ENCODE measurements at regions not wholly inside any gene's neighbourhood (a gene's known extent, or its start where the extent isn't known, plus 50 kb on each side); places are given as distances from the start of the nearest gene placed in this dataset.
"Not testable (repeated sequence)": the region's sequence is repeated elsewhere in the genome, so short reads cannot be mapped to it uniquely, and the experiment has no call there.

DNA sequence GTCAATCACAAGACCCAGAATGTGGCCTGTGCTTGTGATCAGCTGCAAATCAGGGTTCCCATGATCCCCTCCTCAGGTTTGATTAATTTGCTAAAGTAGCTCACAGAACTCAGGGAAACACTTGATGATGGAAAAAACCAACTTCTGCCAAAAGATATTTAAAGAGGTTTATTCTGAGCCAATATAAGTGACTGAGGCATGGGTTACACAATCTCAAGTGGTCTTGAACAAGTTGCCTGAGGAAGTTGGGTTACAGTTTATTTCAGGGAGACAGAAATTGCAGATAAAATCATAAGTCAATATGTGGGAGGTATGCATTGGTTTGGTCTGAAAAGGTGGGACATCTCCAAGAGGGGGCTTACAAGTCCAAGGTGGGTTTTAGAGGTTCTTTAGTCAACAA lies 243.1 kb downstream of the S1PR1 start:
- DNase-seq (ENCODE audit: low read depth in 2 of 2) = no peak

GRCh38 chr1:101482306-101482705 lies 245.5 kb downstream of the S1PR1 start:
- DNase-seq (ENCODE audit: low read depth in 2 of 2) = no peak

DNA sequence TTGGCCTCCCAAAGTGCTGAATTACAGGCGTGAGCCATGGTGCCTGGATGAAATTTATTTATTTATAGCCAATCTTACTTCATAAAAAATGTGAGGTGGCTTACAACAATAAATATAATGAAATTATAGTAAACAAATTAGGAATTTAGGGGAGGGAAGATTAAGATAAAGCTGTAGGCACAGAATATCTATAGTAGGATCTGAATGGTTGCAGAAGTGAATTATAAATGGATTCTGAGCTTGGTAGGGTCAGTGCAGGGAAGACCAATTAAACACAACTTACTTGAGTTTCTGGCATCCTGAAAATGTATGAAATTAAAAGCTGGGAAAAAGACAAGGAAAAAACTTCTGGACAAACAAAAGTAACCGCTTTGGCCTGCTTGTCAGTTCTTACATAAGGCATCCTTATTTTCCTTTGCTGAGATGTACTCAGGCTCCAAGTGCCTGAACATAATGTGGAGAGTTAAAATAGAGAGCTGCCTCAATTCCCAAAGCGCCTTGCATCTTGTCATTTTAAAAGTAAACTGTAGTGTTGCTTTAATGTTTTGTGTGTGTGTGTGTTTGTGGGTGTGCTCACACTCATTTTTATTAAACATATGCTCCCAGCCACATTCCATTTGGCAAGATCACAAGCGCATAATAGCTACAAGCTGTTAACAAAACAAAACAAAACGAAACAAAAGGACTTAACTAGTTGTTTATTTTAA lies 247.3 kb downstream of the S1PR1 start:
- DNase-seq (ENCODE audit: low read depth in 2 of 2) = no peak

- no peak for DNase-seq (ENCODE audit: low read depth in 2 of 2)
Measured at GRCh38 chr1:101484689-101485338, 248.0 kb downstream of the S1PR1 start.

DNA sequence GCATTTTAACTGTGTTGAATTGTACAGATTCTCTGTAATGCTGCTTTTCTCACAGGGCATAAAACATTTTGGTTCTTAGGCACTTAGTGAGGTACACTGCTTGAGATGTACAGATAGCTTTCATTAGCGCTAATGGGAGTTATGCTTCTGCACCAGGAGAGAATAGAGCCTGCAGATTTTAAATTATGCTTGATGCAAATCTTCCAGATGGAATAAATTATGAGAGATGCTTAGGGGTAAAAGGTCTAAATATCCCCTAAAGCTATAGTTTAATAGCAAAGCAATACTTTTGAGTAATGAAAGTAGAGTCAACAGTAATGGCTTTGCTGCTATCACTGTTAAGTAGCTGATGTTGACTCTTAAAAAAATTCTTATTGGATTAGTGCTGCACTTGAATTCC lies 248.9 kb downstream of the S1PR1 start:
- no peak for DNase-seq (ENCODE audit: low read depth in 2 of 2)

DNA sequence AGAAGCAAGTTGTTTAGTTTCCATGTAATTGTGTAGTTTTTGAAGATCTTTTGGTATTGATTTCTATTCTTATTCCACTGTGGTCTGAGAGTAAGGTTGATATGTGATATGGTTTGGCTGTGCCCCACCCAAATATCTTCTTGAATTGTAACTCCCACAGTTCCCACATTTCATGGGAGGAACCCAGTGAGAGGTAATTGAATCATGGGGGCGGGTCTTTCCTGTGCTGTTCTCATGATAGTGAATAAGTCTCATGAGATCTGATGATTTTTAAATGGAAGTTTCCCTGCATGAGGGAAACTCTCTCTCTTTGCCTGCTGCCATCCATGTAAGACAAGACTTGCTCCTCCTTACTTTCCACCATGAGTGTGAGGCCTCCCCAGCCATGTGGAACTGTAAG lies 255.3 kb downstream of the S1PR1 start:
- not testable (repeated sequence) for DNase-seq (ENCODE audit: low read depth in 2 of 2)

DNA sequence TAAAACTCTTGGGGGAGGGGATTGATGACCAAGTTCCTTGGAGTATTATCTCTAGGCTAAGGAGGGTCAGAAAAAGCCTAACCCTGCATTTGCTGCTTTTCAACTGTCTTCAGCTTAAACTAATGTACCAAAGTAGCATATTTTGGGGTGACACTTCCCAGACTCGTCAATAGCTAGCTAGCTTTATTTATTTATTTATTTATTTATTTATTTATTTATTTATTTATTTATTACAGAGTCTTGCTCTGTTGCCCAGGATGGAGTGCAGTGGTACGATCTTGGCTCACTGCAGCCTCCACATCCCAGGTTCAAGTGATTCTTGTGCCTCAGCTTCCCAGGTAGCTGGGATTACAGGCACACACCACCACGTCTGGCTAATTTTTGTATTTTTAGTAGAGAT lies 257.1 kb downstream of the S1PR1 start:
- not testable (repeated sequence) for DNase-seq (ENCODE audit: low read depth in 2 of 2)

DNA sequence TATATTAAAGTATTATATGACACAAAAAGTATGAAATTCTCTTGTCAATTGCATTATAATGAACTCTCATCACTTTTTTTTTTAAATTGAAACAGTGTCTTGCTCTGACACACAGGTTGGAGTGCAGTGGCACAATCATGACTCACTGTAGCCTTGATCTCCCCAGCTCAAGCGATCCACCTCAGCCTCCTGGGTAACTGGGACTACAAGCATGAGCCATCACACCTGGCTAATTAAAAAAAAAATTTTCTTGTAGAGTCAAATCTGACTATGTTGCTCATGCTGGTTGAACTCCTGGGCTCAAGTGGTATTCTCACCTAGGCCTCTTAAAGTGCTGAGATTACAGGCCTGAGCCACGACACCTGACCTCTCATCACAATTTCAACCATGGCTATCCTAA lies 259.3 kb downstream of the S1PR1 start:
- DNase-seq (ENCODE audit: low read depth in 2 of 2) = no peak

- DNase-seq (ENCODE audit: low read depth in 2 of 2) = no peak
Measured at GRCh38 chr1:101497881-101498559, 261.2 kb downstream of the S1PR1 start.

DNA sequence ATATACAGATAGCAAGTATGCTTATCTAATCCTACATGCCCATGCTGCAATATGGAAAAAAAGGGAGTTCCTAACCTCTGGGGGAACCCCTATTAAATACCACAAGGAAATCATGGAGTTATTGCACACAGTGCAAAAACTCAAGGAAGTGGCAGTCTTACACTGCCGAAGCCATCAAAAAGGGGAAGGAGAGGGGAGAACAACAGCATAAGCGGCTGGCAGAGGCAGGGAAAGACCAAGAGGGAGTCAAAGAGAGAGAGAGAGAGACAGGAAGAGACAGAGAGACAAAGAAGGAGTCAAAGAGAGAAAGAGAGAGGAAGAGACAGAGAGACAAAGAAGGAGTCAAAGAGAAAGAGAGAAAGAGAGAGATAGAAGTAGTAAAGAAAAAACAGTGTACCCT lies 267.3 kb downstream of the S1PR1 start:
- DNase-seq (ENCODE audit: low read depth in 2 of 2) = not testable (repeated sequence)

- not testable (repeated sequence) for DNase-seq (ENCODE audit: low read depth in 2 of 2)
Measured at GRCh38 chr1:101505240-101505639, 268.4 kb downstream of the S1PR1 start.

- DNase-seq (ENCODE audit: low read depth in 2 of 2) = no peak
Measured at GRCh38 chr1:101506541-101507164, 269.8 kb downstream of the S1PR1 start.

DNA sequence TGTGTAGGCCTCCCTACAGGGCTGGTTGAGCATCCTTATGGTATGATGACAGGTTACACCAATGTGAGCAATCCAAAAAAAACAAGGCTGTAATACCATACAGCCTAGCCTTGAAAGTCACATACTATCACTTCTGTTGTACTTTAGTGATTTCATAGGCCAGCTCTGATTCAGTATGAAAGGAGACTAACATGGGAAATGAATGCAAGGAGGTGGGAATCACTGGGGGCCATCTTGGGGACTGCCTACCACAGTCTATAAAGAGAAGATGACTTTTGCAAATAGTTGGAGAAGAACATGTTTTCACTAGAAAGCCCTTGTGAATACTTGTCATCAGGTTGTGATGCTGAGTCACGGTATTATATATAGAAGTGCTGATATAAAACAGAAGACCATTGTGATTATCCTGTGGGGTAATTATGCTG lies 270.7 kb downstream of the S1PR1 start:
- no peak for DNase-seq (ENCODE audit: low read depth in 2 of 2)

GRCh38 chr1:101508913-101509312 lies 272.1 kb downstream of the S1PR1 start:
- no peak for DNase-seq (ENCODE audit: low read depth in 2 of 2)

- DNase-seq (ENCODE audit: low read depth in 2 of 2) = no peak
Measured at GRCh38 chr1:101509370-101509769, 272.6 kb downstream of the S1PR1 start.

DNA sequence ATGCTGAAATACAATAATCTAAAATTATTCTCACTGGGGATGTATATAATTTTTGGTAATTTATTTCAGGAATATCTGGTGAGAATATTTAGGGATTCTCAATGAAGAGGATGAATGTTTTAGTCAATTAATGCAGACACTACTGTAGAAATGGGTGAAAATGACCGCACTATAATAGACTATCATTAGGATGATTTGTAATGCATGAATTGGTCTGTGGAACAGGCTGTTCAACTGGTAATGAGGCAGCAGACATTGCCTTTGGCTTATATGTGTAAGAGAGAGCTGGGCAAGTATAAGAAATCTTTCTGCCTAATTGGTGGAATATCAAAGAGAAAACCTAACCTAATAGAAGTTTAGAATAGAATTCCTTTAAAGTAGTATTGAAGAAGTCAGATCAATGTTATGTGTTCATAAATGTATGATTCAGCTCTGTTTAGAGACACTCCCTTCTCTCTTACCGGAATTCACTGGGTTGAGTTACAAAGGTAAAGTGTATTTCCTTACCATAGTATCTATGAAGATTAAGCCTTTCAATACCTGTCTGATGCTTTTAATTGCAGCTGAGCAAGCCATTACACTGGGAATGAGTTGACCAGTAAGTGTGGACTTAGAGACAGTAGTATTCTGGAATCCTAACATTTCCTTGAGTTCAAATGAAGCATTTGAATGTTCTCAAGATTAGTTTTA lies 274.5 kb downstream of the S1PR1 start:
- no peak for DNase-seq (ENCODE audit: low read depth in 2 of 2)

DNA sequence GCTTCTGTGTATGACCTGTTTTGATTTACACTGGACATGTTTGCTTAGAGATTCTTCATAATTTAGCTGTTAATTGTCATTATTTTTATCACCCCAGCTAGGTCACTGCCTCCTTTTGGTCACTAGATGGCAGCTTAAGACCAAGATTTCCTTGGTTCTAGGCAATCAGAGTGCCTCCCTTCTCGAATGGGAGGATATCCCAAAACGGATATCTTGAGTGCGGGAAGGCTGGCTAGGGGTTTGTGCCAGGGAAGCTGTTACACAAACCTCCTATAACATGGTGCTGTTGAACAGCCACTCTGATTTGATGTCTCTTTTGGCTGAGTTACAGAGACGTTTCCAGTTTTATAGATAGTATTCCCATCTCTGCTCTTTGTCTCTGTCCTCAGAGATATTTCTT lies 283.5 kb downstream of the S1PR1 start:
- DNase-seq (ENCODE audit: low read depth in 2 of 2) = no peak

- no peak for DNase-seq (ENCODE audit: low read depth in 2 of 2)
Measured at GRCh38 chr1:101522486-101522885, 285.7 kb downstream of the S1PR1 start.

DNA sequence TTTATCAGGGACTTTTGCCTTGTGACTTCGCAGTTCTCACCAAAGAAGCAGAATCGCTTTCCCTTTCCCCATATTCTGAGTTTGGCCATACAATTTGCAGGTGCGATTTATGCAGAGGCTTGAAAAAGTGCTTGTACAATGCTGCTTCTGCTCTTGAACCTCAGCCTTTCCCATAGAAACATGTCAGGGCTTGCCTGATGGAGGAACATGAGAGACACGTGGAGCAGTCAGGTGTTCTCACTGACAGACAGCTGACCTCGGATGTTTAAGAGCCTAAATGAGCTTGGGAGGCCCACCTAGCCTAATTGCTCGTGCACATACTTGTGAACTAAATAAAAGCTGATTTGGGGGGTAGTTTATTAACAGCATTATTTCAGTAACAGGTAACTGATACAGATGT lies 290.0 kb downstream of the S1PR1 start:
- no peak for DNase-seq (ENCODE audit: low read depth in 2 of 2)

GRCh38 chr1:101532377-101532776 lies 295.6 kb downstream of the S1PR1 start:
- no peak for DNase-seq (ENCODE audit: low read depth in 2 of 2)

- no peak for DNase-seq (ENCODE audit: low read depth in 2 of 2)
Measured at GRCh38 chr1:101540161-101540560, 303.3 kb downstream of the S1PR1 start.

DNA sequence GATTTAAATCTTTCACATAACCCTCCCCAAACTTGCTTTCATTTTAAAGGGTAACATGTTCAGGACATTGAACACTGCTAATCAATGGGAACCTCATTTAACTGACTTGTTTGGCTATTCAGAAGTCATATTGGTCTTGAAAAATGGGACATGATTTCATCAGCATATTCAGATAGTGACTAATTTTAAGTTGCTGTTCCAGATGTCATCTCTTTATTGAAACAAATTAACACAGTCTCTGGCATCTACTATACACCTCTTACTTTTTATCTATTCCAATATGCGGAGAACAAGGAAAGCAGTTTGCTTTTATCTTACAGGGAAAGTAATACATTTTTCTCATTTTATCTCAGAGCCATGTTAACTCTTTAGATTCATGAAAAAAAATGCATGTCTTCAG lies 310.1 kb downstream of the S1PR1 start:
- DNase-seq (ENCODE audit: low read depth in 2 of 2) = no peak
